CD14-positive monocyte (primary cell): ENCODE measurements at regions not wholly inside any gene's neighbourhood (a gene's known extent, or its start where the extent isn't known, plus 50 kb on each side); places are given as distances from the start of the nearest gene placed in this dataset.

Experiments used
- DNase-seq, 3 donors: peaks; one replicate each; pipeline ENCODE4 v3.0.0-alpha.2; 2011 to 2022
- H2AFZ ChIP-seq: 2 replicates; pipeline ENCODE4 v1.6.0; 2012; ENCODE audit warnings: mild to moderate bottlenecking, low read depth, low read length, inconsistent platforms; ENCODE audit not compliant: insufficient read depth, poor library complexity, severe bottlenecking
- H3K27ac ChIP-seq, 2 donors: 1 replicate in 1 of 2; 2 replicates in 1 of 2; pipeline ENCODE4 v1.5.1; 2012 to 2013; ENCODE audit warnings: low read length in 2 of 2, control low read depth in 1 of 2, inconsistent platforms in 1 of 2, low read depth in 1 of 2, mild to moderate bottlenecking in 1 of 2
- H3K27me3 ChIP-seq, 2 donors: one replicate each; pipeline versions ENCODE4 v1.6.0 to v1.6.1; 2011 to 2013; ENCODE audit warnings: low read length in 2 of 2; ENCODE audit not compliant: control insufficient read depth in 2 of 2, insufficient read depth in 2 of 2
- H3K36me3 ChIP-seq, 2 donors: replicated peaks in 1 of 2; 1 replicate in 1 of 2; 2 replicates in 1 of 2; pipeline versions ENCODE4 v1.5.1 to v1.6.1; 2012 to 2013; ENCODE audit warnings: low read length in 2 of 2, control low read depth in 1 of 2, inconsistent platforms in 1 of 2, mild to moderate bottlenecking in 1 of 2; ENCODE audit not compliant: insufficient read depth in 2 of 2, control insufficient read depth in 1 of 2
- H3K4me1 ChIP-seq, 2 donors: 1 replicate in 1 of 2; 2 replicates in 1 of 2; pipeline versions ENCODE4 v1.5.1 to v1.6.1; 2012 to 2013; ENCODE audit warnings: low read length in 2 of 2, control low read depth in 1 of 2, inconsistent platforms in 1 of 2, mild to moderate bottlenecking in 1 of 2, moderate library complexity in 1 of 2; ENCODE audit not compliant: insufficient read depth in 2 of 2, control insufficient read depth in 1 of 2
- H3K4me2 ChIP-seq: replicated peaks from 2 replicates; pipeline ENCODE3; 2012; ENCODE audit warnings: low read length, moderate library complexity, mild to moderate bottlenecking; ENCODE audit not compliant: poor library complexity, severe bottlenecking; ENCODE audit errors: extremely low read depth
- H3K4me3 ChIP-seq, 3 experiments: fragments of 200-600 bp in 1 of 3; sonication (generic) in 1 of 3; replicated peaks in 1 of 3; 1 replicate in 2 of 3; 2 replicates in 1 of 3; pipeline ENCODE4 v1.5.1; 2011 to 2013; ENCODE audit warnings: low read length in 3 of 3, mild to moderate bottlenecking in 3 of 3, control low read depth in 2 of 3, low read depth in 2 of 3, inconsistent platforms in 1 of 3, moderate library complexity in 1 of 3
- H3K79me2 ChIP-seq: 2 replicates; pipeline ENCODE4 v1.6.0; 2012; ENCODE audit warnings: mild to moderate bottlenecking, control low read depth, inconsistent platforms, low read length, moderate library complexity; ENCODE audit not compliant: insufficient read depth
- H3K9ac ChIP-seq: 2 replicates; pipeline ENCODE4 v1.6.0; 2017; ENCODE audit warnings: low read length, mild to moderate bottlenecking; ENCODE audit not compliant: insufficient read depth, poor library complexity, severe bottlenecking
- H3K9me3 ChIP-seq, 2 donors: replicated peaks in 1 of 2; 1 replicate in 1 of 2; 2 replicates in 1 of 2; pipeline versions ENCODE4 v1.5.1 to v1.6.1; 2012 to 2013; ENCODE audit warnings: low read length in 2 of 2, control low read depth in 1 of 2; ENCODE audit not compliant: control insufficient read depth in 1 of 2, insufficient read depth in 1 of 2
- H4K20me1 ChIP-seq: 2 replicates; pipeline ENCODE4 v1.6.0; 2012; ENCODE audit warnings: mild to moderate bottlenecking, low read length, control low read depth, moderate library complexity; ENCODE audit not compliant: insufficient read depth
- H3K27ac Mint-ChIP-seq, 7 donors: one replicate each; pipeline ENCODE4 v1.8.0; 2020; ENCODE audit warnings: mild to moderate bottlenecking in 7 of 7, mixed read lengths in 7 of 7, moderate library complexity in 6 of 7, inconsistent platforms in 2 of 7
- H3K27me3 Mint-ChIP-seq, 3 donors: one replicate each; pipeline ENCODE4 v1.8.0; 2021 to 2022; ENCODE audit warnings: low read depth in 3 of 3, mild to moderate bottlenecking in 3 of 3, mixed read lengths in 3 of 3, moderate library complexity in 3 of 3, inconsistent platforms in 1 of 3
- H3K36me3 Mint-ChIP-seq, 2 donors: one replicate each; pipeline ENCODE4 v1.8.0; 2020; ENCODE audit warnings: mixed read lengths in 2 of 2, inconsistent platforms in 1 of 2, mild to moderate bottlenecking in 1 of 2
- H3K4me1 Mint-ChIP-seq: one replicate; pipeline ENCODE4 v1.8.0; 2020; ENCODE audit warnings: mild to moderate bottlenecking, mixed read lengths
- H3K4me3 Mint-ChIP-seq, 2 donors: one replicate each; pipeline ENCODE4 v1.8.0; 2020; ENCODE audit warnings: mild to moderate bottlenecking in 2 of 2, mixed read lengths in 2 of 2, moderate library complexity in 1 of 2
- H3K9me3 Mint-ChIP-seq, 7 donors: one replicate each; pipeline ENCODE4 v1.8.0; 2020 to 2022; ENCODE audit warnings: mixed read lengths in 7 of 7, mild to moderate bottlenecking in 6 of 7, moderate library complexity in 6 of 7, inconsistent platforms in 2 of 7
- CTCF ChIP-seq: fragments of 200-600 bp; IDR thresholded peaks from one replicate; pipeline ENCODE4 v1.8.0; 2022; ENCODE audit warnings: antibody characterized with exemption, mild to moderate bottlenecking
- WGBS: methylation state at CpG from one replicate; pipeline ENCODE4 v1.1.5; 2013; ENCODE audit warnings: missing lambda C conversion rate; ENCODE audit not compliant: insufficient coverage; 5-methylcytosine and 5-hydroxymethylcytosine counted together
- intact Hi-C, 2 donors: fragments of 100-400 bp; cut with micrococcal nuclease; formaldehyde crosslinking; loops; one replicate each; pipeline versions ENCODE4 v1.15.0 to v1.15.1; 2023

GRCh38 chr15:62457100-62457499 lies 292.0 kb upstream of the C2CD4B start:
- Mint-ChIP-seq H3K36me3 (no peaks in the 10 kb centered on the region), H3K4me3 (no peak overlapping the region), H3K9me3 (no peaks in the 10 kb centered on the region), H3K4me1 (no peaks in the 10 kb centered on the region), H3K27me3 (peaks cover 0 to 3% (median 3%) of the 10 kb centered on the region in 3 donors), H3K27ac (no peak overlapping the region)
- no peaks in the 10 kb centered on the region for H3K9me3 ChIP-seq
- 95% methylated on average over 2 of the region's 6 CpGs for WGBS
- H3K27ac ChIP-seq, result no peak overlapping the region
- no peaks in the 10 kb centered on the region for H3K79me2 ChIP-seq
- no peaks in the 10 kb centered on the region for H3K36me3 ChIP-seq
- no peak overlapping the region for H2AFZ ChIP-seq
- no peak overlapping the region for H3K4me2 ChIP-seq
- no peaks in the 10 kb centered on the region for H3K4me1 ChIP-seq
- DNase-seq, result no peak
- no peaks in the 10 kb centered on the region for H3K27me3 ChIP-seq
- no peaks in the 10 kb centered on the region for H4K20me1 ChIP-seq
- TF ChIP-seq CTCF, result no peak
- H3K4me3 ChIP-seq, result no peak overlapping the region
- no peak overlapping the region for H3K9ac ChIP-seq
- intact Hi-C loops, result no loop called here

- no peak overlapping the region for H3K4me2 ChIP-seq
- no peaks in the 10 kb centered on the region for H3K36me3 Mint-ChIP-seq
- no peaks in the 10 kb centered on the region for H4K20me1 ChIP-seq
- H3K36me3 ChIP-seq, result no peaks in the 10 kb centered on the region
- H3K27ac Mint-ChIP-seq, result no peak overlapping the region
- no peak overlapping the region for H3K27ac ChIP-seq
- H3K4me1 Mint-ChIP-seq, result no peaks in the 10 kb centered on the region
- H3K4me3 Mint-ChIP-seq, result no peak overlapping the region
- H3K4me1 ChIP-seq, result no peaks in the 10 kb centered on the region
- no peaks in the 10 kb centered on the region for H3K79me2 ChIP-seq
- 89% methylated on average over 4 of the region's 6 CpGs for WGBS
- no peak overlapping the region for H2AFZ ChIP-seq
- no peak overlapping the region for H3K9ac ChIP-seq
- no peaks in the 10 kb centered on the region for H3K9me3 ChIP-seq
- H3K4me3 ChIP-seq, result no peak overlapping the region
- H3K27me3 Mint-ChIP-seq, result peaks cover 0 to 3% (median 0%) of the 10 kb centered on the region in 3 donors
- no peak for TF ChIP-seq CTCF
- H3K27me3 ChIP-seq, result no peaks in the 10 kb centered on the region
- intact Hi-C loops, result no loop called here
- H3K9me3 Mint-ChIP-seq, result peaks cover 0 to 2% (median 0%) of the 10 kb centered on the region in 7 donors
- DNase-seq, result no peak
Measured at GRCh38 chr15:62459875-62460274, 294.8 kb upstream of the C2CD4B start.
